ENCODE measurements at regions not wholly inside any gene's neighbourhood (a gene's known extent, or its start where the extent isn't known, plus 50 kb on each side); places are given as distances from the start of the nearest gene placed in this dataset.
"Not testable (repeated sequence)": the region's sequence is repeated elsewhere in the genome, so short reads cannot be mapped to it uniquely, and the experiment has no call there.

DNA sequence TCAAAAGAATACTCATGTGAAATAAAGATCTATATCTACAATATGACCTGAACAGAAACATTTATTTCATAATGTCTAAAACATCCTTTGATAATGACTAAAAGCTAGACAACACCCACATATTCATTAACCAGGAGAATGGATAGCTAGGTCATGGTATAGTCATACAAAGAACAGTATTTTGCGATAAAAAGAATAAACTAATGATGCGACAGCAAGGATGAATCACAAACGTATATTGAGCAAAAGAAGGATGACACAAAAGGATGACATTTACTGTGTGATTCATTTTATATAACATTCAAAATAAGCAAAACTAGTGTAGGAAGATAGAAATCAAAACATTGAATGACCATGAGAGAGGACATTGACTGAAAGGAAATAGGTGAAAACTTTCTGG lies 1233.1 kb downstream of the OTOL1 start:
- DNase-seq (ENCODE audit: low read depth, low spot score): no peak
- Mint-ChIP-seq H3K9me3 (peaks cover 3% of the 10 kb centered on the region), H3K36me3 (ENCODE audit: low read depth) (peaks cover 7% of the 10 kb centered on the region), H3K27ac (ENCODE audit: unreplicated experiment) (no peak overlapping the region), H3K4me1 (no peaks in the 10 kb centered on the region), H3K27me3 (ENCODE audit: low read depth) (no peaks in the 10 kb centered on the region), H3K4me3 (no peak overlapping the region)
- no peak for TF ChIP-seq CTCF (conservative IDR thresholded peaks at IDR 0.05)

DNA sequence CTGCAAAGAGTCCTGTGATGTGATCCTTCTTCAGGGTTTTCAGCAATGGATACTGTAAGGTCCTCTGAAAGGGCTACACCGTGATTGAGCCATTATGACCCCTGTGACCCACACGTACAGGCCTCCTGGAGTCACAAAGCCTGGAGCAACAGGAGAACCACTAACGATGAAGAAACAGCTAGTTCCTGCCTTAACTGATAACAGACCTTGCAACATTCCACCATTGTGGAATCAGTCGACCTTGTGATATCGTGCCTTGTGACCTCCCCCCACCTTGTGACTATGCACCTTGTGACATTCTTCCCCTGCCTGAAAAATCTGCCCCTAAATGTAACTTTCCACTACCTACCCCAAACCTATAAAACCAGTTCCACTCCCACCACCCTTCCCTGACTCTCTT lies 1235.4 kb downstream of the OTOL1 start:
- H3K4me3 Mint-ChIP-seq; H3K4me1 Mint-ChIP-seq; H3K27ac Mint-ChIP-seq (ENCODE audit: unreplicated experiment); H3K36me3 Mint-ChIP-seq (ENCODE audit: low read depth); DNase-seq (ENCODE audit: low read depth, low spot score); H3K27me3 Mint-ChIP-seq (ENCODE audit: low read depth); H3K9me3 Mint-ChIP-seq: not testable (repeated sequence)

GRCh38 chr3:162738784-162739183 lies 1242.2 kb downstream of the OTOL1 start:
- H3K27ac Mint-ChIP-seq (ENCODE audit: unreplicated experiment): no peak overlapping the region
- H3K27me3 Mint-ChIP-seq (ENCODE audit: low read depth): no peaks in the 10 kb centered on the region
- H3K4me3 Mint-ChIP-seq: no peak overlapping the region

GRCh38 chr3:162740941-162741596 lies 1244.5 kb downstream of the OTOL1 start:
- TF ChIP-seq CTCF (conservative IDR thresholded peaks at IDR 0.05): no peak
- no peaks in the 10 kb centered on the region for H3K27me3 Mint-ChIP-seq (ENCODE audit: low read depth)
- no peaks in the 10 kb centered on the region for H3K4me1 Mint-ChIP-seq
- H3K9me3 Mint-ChIP-seq: peaks cover 6% of the 10 kb centered on the region
- no peak overlapping the region for H3K4me3 Mint-ChIP-seq
- no peak overlapping the region for H3K27ac Mint-ChIP-seq (ENCODE audit: unreplicated experiment)
- no peak for DNase-seq (ENCODE audit: low read depth, low spot score)
- no peaks in the 10 kb centered on the region for H3K36me3 Mint-ChIP-seq (ENCODE audit: low read depth)

More at GRCh38 chr3:162738784-162739183, 1242.2 kb downstream of the OTOL1 start:
- H3K36me3 Mint-ChIP-seq (ENCODE audit: low read depth): no peaks in the 10 kb centered on the region
- DNase-seq (ENCODE audit: low read depth, low spot score): no peak
- no peaks in the 10 kb centered on the region for H3K9me3 Mint-ChIP-seq
- no peaks in the 10 kb centered on the region for H3K4me1 Mint-ChIP-seq
- no peak for TF ChIP-seq CTCF (conservative IDR thresholded peaks at IDR 0.05)

DNA sequence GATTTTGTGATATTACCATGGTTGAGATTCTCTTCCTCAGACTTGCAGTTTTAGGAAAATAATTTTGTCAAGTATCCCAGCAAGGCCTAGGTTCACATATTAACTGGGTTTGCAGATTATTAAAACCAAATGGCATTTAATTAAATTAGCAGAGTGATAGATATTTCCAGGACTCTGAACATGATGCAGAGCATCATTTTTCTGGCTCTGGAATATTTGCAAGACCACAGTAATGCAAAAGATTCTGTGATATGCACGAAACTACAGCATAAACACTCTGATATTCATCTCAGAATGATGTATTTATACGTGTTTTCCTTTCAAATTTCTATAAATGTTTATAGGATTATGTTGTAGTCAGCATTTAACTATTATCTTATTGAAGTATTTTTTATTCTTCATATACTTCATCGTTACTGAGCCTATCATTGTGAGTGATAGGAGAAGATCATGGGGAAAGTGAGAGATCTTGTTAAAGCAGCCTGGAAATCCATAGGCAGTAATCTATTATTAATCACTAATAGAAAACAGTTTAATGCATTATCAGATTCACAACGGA lies 1245.6 kb downstream of the OTOL1 start:
- H3K4me3 Mint-ChIP-seq: no peak overlapping the region
- no peak for DNase-seq (ENCODE audit: low read depth, low spot score)
- TF ChIP-seq CTCF (conservative IDR thresholded peaks at IDR 0.05): no peak
- no peaks in the 10 kb centered on the region for H3K27me3 Mint-ChIP-seq (ENCODE audit: low read depth)
- H3K27ac Mint-ChIP-seq (ENCODE audit: unreplicated experiment): no peak overlapping the region
- H3K4me1 Mint-ChIP-seq: no peaks in the 10 kb centered on the region
- H3K9me3 Mint-ChIP-seq: peaks cover 9% of the 10 kb centered on the region
- H3K36me3 Mint-ChIP-seq (ENCODE audit: low read depth): no peaks in the 10 kb centered on the region

DNA sequence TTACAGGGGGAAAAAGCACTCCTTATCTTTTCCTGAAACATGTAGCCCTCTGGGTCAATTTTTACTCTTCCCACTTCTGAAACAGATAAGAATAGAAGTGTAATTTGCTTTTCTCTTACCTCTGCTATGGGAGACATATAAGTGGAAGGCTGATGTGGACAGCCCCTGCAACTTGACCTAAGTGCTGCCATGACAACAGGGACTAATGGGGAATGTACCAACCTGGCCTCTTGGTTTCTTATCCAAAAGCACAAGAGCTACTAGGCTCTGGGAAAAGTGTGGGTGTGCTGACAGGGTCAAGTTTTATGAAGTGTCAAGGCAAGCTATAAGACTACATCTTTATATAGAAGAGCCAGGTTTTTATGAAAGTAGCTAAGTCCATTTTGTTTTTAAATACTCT lies 1246.5 kb downstream of the OTOL1 start:
- no peak for TF ChIP-seq CTCF (conservative IDR thresholded peaks at IDR 0.05)
- Mint-ChIP-seq H3K36me3 (ENCODE audit: low read depth) (peaks cover 3% of the 10 kb centered on the region), H3K4me1 (no peaks in the 10 kb centered on the region)

More for the DNA sequence above, 1246.5 kb downstream of the OTOL1 start:
- no peak for DNase-seq (ENCODE audit: low read depth, low spot score)
- no peak overlapping the region for H3K27ac Mint-ChIP-seq (ENCODE audit: unreplicated experiment)
- H3K9me3 Mint-ChIP-seq: peaks cover 11% of the 10 kb centered on the region
- no peak overlapping the region for H3K4me3 Mint-ChIP-seq
- no peaks in the 10 kb centered on the region for H3K27me3 Mint-ChIP-seq (ENCODE audit: low read depth)

Measured in neural crest cell (in vitro differentiated cells).